ENCODE measurements at regions not wholly inside any gene's neighbourhood (a gene's known extent, or its start where the extent isn't known, plus 50 kb on each side); places are given as distances from the start of the nearest gene placed in this dataset.

DNA sequence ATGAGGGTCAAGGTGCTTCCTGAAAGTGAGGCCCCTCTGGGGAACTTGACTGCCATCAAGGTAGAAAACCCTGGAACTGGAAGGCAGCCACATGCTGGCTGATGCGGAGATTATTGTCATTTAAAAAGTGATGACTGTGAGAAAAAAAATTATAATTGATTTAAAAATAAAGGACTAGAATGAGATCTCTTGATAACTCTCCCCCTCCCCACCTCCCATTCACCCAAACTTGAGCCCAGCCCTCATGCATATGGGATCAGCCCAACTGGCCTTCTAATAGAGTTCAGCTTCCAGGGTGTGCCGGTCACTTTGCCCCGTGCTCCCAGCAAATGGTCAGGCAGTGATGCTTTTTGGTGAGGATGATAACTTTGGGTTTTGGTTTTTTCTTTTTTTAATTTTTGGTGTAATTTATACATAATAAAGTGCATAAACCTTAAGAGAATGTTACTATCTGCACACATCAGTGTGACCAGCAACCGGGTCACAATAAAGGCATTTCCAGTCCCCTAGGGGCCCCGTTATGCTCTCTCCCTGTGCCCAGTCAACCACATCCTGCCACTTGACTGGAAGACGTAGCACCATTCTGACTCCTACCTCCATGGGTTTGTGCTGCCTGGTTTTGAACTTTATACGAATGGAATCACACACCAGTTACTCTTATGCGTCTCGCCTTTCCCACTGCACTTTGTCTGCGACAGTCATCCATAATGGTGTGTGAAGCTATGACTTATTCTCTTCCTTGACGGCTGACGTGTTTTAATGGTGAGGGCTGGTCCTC lies 187.9 kb downstream of the USP12 start:
- H3K9me3 Mint-ChIP-seq: no peaks in the 10 kb centered on the region
- no peaks in the 10 kb centered on the region for H3K36me3 Mint-ChIP-seq
- H3K4me1 Mint-ChIP-seq: peaks cover 9% of the 10 kb centered on the region
- POLR2A ChIA-PET: no interaction called here
- peaks cover 7% of the 10 kb centered on the region for H3K27me3 Mint-ChIP-seq
- no peak overlapping the region for H3K4me3 Mint-ChIP-seq
- ATAC-seq (ENCODE audit: low read depth) (peak; percentile 38), DNase-seq (no peak)
- no peak overlapping the region for H3K27ac Mint-ChIP-seq

DNA sequence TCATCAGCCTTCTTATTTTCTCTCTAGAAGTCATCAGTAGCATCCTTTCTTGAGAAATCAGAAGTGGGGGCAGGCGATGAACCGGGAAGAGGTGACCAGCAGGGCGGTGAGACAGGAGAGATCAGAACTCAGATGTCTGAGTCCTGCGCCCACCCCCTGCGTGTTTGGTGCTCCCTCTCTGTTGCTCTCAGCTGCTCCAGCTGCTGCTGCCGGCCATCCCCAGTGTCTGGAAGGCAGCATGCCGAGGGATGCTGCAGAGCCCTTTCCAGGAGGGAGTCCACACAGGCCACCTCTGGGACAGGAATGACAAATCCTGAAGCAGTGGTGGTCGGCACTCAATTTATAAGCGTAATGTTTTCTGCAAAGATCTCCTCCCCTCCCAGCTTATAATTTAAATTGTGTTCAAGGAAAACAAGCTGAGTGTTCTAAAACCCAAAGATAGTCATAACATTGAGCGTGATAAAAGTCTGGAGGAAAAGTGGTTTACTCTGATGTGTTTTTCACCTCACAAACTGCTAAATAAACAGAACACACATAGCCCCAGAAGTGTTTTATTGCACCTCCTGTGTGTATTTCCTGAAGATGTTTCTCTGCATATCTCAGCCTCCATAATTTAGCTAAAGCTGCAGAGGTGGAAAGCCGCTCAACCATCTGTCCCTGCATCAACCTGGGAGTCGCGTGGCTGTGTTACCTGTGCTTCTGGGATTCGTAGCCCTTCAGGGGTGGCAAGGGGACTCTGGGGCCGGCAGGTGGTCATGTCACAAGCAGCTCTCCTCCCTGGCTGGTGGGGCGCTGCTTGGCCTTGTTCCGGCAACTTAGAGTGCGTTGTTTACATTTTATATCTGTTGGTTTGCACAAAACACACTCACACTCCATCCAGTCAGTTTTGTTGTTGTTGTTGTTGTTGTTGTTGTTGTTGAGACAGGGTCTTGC lies 191.2 kb downstream of the USP12 start:
- H3K27ac Mint-ChIP-seq: no peak overlapping the region
- peaks cover 2% of the 10 kb centered on the region for H3K27me3 Mint-ChIP-seq
- H3K4me3 Mint-ChIP-seq: no peak overlapping the region
- H3K9me3 Mint-ChIP-seq: no peaks in the 10 kb centered on the region
- H3K36me3 Mint-ChIP-seq: no peaks in the 10 kb centered on the region
- POLR2A ChIA-PET: interaction anchor here (0.6 kb wide), 1 partner anchor 383 kb away, joined by 3 read pairs; no protein-coding TSS in a partner anchor
- peaks cover 9% of the 10 kb centered on the region for H3K4me1 Mint-ChIP-seq
- no peak for DNase-seq
- ATAC-seq (ENCODE audit: low read depth): no peak

DNA sequence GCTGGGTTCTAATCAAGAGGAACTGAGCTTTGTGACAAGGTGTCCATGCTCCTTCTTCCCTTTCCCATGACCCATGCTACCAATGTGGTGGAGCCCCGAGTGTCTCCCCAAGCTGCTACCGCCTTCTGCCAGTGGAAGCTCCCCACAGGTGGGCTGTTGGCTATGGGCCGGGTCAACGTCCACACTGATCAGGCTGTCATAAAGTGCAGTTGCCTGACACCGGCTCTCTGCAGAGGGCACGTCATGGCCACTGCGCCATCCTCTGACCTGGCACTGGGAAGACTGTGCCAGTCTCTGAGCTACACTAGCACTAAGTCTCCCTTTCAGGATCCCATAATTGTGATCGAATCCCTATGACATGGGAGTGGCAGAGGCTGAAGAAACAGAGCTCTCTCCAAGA lies 192.3 kb downstream of the USP12 start:
- POLR2A ChIA-PET: no interaction called here
- Mint-ChIP-seq H3K36me3 (no peaks in the 10 kb centered on the region), H3K4me1 (peaks cover 9% of the 10 kb centered on the region), H3K27ac (no peak overlapping the region), H3K27me3 (peaks cover 2% of the 10 kb centered on the region), H3K9me3 (no peaks in the 10 kb centered on the region), H3K4me3 (no peak overlapping the region)
- ATAC-seq (ENCODE audit: low read depth) (no peak), DNase-seq (no peak)

DNA sequence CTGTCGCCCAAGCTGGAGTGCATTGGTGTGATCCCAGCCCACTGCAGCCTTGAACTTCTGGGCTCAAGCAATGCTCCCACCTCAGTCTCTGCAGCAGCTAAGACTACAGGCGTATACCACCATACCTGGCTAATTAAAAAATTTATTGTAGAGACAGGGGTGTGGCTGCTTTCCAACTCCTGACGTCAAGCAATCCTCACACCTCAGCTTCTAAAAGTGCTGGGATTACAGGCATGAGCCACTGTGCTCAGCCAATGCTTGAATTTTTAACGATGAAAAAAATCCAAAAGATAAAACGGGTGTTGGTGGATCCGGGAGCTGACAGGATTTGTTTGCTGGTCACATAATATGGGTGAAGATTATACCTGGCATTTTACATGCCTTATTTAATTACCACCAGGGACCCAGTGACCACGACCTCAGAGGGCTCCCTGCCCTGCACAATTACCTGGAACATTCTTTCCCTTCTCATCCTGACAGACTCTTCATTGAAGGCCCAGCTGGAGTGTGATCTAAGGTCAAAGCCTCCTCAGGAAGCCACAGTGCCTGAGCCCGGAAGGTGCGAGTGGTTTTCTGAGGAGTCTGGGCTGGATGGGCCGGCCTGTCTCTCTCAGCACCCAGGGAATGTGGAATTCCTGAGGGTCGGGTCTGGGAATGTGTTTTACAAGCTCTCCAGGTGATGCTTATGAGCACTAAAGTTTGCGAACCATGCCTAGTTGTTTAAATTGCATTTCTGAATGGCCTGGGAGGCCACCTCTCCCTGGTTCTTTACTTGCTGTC lies 193.3 kb downstream of the USP12 start:
- Mint-ChIP-seq H3K9me3 (peaks cover 1% of the 10 kb centered on the region), H3K27ac (no peak overlapping the region), H3K36me3 (no peaks in the 10 kb centered on the region), H3K4me3 (no peak overlapping the region), H3K4me1 (peaks cover 2% of the 10 kb centered on the region), H3K27me3 (peaks cover 2% of the 10 kb centered on the region)
- POLR2A ChIA-PET: no interaction called here
- no peak for DNase-seq
- no peak for ATAC-seq (ENCODE audit: low read depth)

DNA sequence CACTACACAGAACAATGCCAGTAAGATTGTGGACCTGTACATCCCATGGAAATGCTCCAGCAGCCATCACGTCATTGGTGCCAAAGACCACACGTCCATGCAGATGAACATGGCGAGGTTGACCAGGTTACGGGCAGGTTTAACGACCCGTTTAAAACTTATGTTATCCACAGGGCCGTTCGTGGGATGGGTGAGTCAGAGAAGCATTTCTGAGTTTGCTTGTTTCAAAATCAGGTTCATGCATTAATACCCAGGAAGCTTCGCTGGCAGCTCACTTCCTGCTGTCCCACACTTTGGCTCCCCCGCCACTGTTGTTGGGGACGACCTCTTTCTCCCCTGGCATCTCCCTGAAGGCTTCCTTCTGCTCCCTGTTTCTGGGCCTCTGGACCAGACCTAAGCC lies 194.1 kb downstream of the USP12 start:
- POLR2A ChIA-PET: no interaction called here
- no peak for DNase-seq
- peaks cover 3% of the 10 kb centered on the region for H3K9me3 Mint-ChIP-seq
- no peaks in the 10 kb centered on the region for H3K36me3 Mint-ChIP-seq
- H3K4me1 Mint-ChIP-seq: peaks cover 3% of the 10 kb centered on the region
- no peak for ATAC-seq (ENCODE audit: low read depth)
- peaks cover 2% of the 10 kb centered on the region for H3K27me3 Mint-ChIP-seq
- H3K27ac Mint-ChIP-seq: no peak overlapping the region
- H3K4me3 Mint-ChIP-seq: no peak overlapping the region

DNA sequence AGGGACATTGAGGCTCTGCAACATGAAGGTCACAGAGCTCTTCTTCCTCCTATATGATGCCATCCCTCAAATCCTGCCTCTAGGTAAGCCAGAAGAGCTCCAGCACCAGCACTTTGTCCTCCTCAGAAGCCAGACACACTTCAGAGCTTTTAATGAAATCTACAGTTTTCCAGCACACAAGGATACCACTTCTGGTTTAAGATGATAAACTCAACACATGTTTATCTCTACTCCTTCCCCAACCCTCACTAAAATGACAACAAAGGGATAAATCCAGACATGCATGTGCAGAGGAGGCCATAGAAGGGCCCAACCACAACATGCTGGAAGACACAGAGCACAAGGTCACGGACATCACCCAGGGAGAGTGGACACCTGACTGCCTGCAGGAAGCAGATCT lies 195.3 kb downstream of the USP12 start:
- DNase-seq: no peak
- ATAC-seq (ENCODE audit: low read depth): no peak
- Mint-ChIP-seq H3K4me3 (no peak overlapping the region), H3K27me3 (peaks cover 2% of the 10 kb centered on the region), H3K9me3 (peaks cover 3% of the 10 kb centered on the region), H3K4me1 (peaks cover 4% of the 10 kb centered on the region), H3K27ac (no peak overlapping the region), H3K36me3 (no peaks in the 10 kb centered on the region)
- POLR2A ChIA-PET: no interaction called here

DNA sequence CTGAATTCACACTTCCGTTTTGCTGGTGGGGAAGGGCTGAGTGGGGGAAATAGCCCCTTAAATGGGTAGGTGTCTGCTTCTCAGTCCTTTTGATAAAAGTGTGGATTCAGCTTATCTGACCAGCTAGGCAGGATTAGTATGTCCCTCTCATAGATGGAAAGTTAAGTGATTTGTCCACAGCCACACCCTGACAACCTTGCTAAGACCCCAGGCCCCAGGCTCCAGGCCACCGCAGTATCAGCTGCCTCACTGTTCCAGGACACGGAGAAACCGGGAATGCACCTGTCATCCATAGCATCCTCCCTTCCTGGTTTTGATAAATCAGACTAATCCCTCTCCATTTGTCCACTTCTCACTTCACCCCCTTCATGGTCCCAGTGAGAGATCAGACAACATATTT lies 197.7 kb downstream of the USP12 start:
- Mint-ChIP-seq H3K36me3 (no peaks in the 10 kb centered on the region), H3K27ac (no peak overlapping the region), H3K4me3 (no peak overlapping the region), H3K9me3 (peaks cover 3% of the 10 kb centered on the region), H3K4me1 (peaks cover 4% of the 10 kb centered on the region), H3K27me3 (peaks cover 2% of the 10 kb centered on the region)
- no peak for ATAC-seq (ENCODE audit: low read depth)
- POLR2A ChIA-PET: no interaction called here
- DNase-seq: no peak

DNA sequence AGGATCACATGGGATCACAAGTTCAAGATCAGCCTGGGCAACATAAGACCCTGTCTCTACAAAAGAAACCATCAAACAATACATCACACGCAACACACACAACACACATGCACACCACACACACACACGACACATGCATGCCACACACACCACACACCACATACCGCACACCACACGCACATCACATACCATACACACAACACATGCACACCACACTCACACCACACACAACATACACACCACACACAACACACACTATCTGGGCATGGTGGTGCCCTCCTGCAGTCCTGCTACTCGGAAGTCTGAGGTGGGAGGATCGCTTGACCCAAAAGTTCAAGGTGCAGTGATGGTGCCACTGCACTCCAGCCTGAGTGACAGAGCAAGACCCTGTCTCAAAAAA lies 198.3 kb downstream of the USP12 start:
- DNase-seq (no peak), ATAC-seq (ENCODE audit: low read depth) (no peak)
- Mint-ChIP-seq H3K27me3 (peaks cover 2% of the 10 kb centered on the region), H3K27ac (no peak overlapping the region), H3K36me3 (no peaks in the 10 kb centered on the region), H3K4me1 (peaks cover 4% of the 10 kb centered on the region), H3K9me3 (peaks cover 3% of the 10 kb centered on the region), H3K4me3 (no peak overlapping the region)
- POLR2A ChIA-PET: no interaction called here

DNA sequence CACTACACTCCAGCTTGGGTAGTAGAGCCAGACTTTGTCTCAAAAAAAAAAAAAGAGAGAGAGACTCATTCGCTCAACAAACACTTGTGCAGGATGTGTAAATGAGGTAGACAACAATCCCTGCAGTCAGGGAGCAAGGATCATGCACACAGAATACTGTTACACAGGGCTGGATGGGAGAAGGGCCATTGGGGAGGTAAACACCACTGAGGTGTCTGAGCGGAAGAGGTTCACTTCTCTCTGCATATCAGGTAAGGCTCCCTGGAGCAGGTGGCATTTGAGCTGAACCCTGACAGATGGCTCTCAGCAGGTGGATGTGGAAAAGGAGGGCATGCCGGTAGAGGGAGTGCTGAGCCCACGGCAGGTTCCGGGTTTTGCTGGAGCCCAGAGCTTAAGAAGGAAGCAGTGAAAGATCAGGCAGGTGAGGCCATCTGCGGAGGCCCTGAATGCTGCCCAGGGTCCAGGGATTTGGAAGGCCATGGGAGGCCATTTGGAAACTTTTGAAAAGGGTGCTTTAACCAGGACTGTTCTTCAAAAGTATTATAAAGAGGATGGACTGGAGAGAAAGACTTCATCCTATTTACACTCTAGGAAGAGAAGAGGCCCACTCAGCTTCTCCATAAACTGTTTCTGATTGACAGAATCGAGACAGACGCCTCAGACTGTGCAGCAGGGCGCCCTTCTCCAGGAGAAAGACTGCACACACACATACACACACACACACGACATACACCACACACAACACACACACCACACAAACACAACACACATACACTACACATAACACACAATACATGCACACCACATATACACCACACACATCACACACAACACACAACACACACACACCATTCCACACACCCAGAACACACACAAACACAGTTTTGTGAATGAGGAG lies 199.4 kb downstream of the USP12 start:
- POLR2A ChIA-PET: interaction anchor here (0.6 kb wide), 1 partner anchor 1267 kb away, joined by 3 read pairs; no protein-coding TSS in a partner anchor
- H3K36me3 Mint-ChIP-seq: no peaks in the 10 kb centered on the region
- H3K27me3 Mint-ChIP-seq: no peaks in the 10 kb centered on the region
- no peak overlapping the region for H3K4me3 Mint-ChIP-seq
- peak; percentile 46 for DNase-seq
- H3K4me1 Mint-ChIP-seq: peaks cover 4% of the 10 kb centered on the region
- H3K9me3 Mint-ChIP-seq: peaks cover 3% of the 10 kb centered on the region
- H3K27ac Mint-ChIP-seq: peak overlapping the region; percentile 59
- ATAC-seq (ENCODE audit: low read depth): peak; percentile 82

DNA sequence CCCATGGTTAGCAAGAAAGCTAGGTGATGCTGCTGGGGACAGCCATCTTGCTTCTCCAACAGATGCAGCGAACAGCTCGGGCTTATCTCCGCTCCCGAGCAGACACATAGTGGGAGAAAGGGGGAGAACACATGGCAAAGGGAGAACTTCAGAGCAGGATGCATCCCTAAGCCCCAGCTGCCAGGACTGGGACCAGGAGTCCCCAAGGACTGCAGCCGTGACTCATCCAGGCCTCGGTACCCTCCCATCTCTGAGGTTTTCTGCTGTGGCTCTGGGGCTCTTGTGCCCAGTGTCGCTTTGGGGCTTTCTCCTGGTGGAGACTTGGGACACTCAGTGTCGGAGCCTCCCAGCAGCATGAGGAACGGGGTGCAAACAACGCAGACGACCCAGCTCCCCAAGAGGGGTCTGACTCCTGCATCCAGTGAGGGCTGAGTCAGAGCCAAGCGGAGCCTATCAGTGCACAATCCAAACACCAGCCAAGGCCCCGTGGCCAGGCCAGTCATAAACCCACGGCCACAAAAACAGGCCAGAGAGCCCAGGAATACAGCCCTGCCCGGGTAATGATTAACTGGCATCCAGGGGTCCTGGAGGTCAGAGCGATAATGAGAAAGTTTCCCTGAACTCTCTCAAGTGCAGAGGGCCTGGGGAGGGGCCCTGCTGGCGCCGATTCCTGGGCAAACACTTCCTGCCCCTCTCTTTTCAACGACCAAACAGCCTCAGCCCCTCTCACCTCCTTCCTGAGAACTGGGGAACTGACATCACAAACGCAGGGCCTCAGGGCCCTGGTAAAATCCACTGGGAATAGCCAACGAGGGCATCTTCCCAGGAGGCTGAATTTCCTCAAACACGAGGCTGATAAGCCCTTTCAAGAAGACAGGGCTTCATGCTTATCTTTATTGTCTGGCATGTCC lies 202.9 kb downstream of the USP12 start:
- H3K27ac Mint-ChIP-seq: no peak overlapping the region
- no peak for ATAC-seq (ENCODE audit: low read depth)
- POLR2A ChIA-PET: no interaction called here
- no peak overlapping the region for H3K4me3 Mint-ChIP-seq
- H3K27me3 Mint-ChIP-seq: no peaks in the 10 kb centered on the region
- peaks cover 5% of the 10 kb centered on the region for H3K4me1 Mint-ChIP-seq
- no peaks in the 10 kb centered on the region for H3K36me3 Mint-ChIP-seq
- no peak for DNase-seq
- H3K9me3 Mint-ChIP-seq: peaks cover 3% of the 10 kb centered on the region

DNA sequence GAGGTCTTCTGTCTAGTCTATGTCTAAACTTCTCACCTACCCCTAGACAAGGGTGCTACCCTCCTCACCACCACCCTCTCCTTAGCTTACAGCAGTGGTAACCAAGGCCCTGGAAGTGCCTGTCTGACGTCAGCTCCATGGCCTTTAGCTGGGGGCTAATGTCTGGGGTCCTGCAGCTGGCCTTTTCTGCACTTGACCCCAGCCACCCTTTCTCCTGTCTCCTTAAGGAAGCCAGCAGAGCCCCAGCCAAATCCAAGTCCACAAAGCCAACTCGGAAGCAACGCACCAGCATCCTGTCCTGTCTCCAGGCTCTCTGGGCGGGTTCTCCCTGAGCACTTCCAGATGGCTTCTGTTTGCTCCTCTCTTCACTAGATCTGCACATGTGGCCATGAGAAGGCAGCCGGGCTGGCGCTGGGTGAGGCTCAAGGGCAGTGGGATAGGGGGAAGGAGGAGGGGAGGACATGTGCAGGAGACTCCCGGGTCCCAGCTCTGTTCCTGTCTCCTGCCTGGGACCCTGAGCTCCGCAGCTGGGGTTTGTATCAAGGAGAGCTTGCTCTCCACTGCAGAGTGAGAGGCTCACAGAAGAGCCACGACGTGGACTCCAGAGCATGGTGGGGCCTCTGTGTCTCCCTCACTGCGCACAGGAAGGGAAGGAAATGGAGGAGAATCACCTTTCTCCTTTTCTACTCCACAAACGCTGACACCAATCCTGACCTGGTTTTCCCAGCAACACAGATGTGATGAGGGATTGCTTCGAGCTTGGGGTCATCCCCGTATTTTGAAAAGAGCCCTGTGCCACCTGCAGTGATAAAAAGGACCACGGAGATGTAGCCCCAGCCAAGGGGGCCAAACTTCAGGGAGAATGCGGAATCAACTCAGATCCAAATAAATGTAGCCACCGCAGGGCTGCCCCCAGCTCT lies 204.2 kb downstream of the USP12 start:
- Mint-ChIP-seq H3K4me3 (no peak overlapping the region), H3K27me3 (no peaks in the 10 kb centered on the region), H3K27ac (no peak overlapping the region), H3K9me3 (no peaks in the 10 kb centered on the region), H3K36me3 (no peaks in the 10 kb centered on the region), H3K4me1 (peaks cover 1% of the 10 kb centered on the region)
- ATAC-seq (ENCODE audit: low read depth) (no peak), DNase-seq (no peak)
- POLR2A ChIA-PET: no interaction called here

Measured in activated naive CD8-positive, alpha-beta T cell treated with anti-CD3 and anti-CD28 coated beads, Interleukin-2, amount 10 ng/mL, durations not matched to agents 7 days and 5 days (primary cell).